ENCODE measurements at regions not wholly inside any gene's neighbourhood (a gene's known extent, or its start where the extent isn't known, plus 50 kb on each side); places are given as distances from the start of the nearest gene placed in this dataset.
A peak's percentile ranks its signal among the peaks of the same experiment; 100 is the strongest.

GRCh38 chr9:111178331-111179055 is 140.2 kb upstream of the LPAR1 start:
- no peak for TF ChIP-seq CTCF (IDR thresholded peaks at IDR 0.05; ENCODE audit: insufficient read depth, low read length)
- TF ChIP-seq REST (IDR thresholded peaks at IDR 0.05; ENCODE audit: insufficient replicate concordance, low read depth), result no peak
- TF ChIP-seq POLR2AphosphoS5 (IDR thresholded peaks at IDR 0.05; ENCODE audit: low read depth), result no peak
- TF ChIP-seq GABPA (IDR thresholded peaks at IDR 0.05; ENCODE audit: low read depth), result no peak
- TF ChIP-seq SPI1 (IDR thresholded peaks at IDR 0.05; ENCODE audit: borderline replicate concordance, low read depth), result peak; percentile 10; the same call in 1 of the 2 replicates

Data from HL-60 (cell line).